ENCODE measurements at regions not wholly inside any gene's neighbourhood (a gene's known extent, or its start where the extent isn't known, plus 50 kb on each side); places are given as distances from the start of the nearest gene placed in this dataset.

DNA sequence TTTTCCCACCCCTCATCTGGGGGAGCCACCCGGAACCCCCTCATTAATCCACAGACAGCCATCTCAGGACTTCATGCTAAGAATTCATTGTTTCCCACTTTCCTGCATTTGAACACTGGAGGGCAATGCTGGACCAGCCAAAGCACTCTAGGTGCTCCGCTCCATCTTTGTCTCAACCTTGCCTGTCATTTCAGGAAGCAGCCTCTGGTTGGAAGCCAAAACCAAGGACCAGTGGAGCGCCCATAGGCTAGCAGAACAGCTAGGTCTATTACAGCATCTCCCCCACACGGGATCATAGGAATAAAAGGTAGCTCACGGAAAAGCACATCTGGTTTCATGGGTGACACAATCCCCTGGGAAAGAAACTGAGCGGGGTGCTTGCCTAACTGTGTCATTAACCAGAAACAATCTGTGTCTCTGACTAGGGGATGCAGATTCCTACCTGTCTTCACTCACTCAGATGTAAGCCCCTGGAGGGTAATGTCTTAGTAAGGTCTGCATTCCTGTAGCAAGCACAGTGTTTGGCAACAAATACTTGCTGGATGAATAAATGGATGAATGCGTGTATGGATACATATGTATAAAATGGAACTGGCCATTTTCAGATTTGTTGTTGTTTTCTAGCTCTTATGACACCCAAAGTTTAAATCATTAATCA lies 197.0 kb downstream of the DAD1 start:
- TF ChIP-seq, protein P1, sequence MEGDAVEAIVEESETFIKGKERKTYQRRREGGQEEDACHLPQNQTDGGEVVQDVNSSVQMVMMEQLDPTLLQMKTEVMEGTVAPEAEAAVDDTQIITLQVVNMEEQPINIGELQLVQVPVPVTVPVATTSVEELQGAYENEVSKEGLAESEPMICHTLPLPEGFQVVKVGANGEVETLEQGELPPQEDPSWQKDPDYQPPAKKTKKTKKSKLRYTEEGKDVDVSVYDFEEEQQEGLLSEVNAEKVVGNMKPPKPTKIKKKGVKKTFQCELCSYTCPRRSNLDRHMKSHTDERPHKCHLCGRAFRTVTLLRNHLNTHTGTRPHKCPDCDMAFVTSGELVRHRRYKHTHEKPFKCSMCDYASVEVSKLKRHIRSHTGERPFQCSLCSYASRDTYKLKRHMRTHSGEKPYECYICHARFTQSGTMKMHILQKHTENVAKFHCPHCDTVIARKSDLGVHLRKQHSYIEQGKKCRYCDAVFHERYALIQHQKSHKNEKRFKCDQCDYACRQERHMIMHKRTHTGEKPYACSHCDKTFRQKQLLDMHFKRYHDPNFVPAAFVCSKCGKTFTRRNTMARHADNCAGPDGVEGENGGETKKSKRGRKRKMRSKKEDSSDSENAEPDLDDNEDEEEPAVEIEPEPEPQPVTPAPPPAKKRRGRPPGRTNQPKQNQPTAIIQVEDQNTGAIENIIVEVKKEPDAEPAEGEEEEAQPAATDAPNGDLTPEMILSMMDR (IDR thresholded peaks at IDR 0.05), result no peak
- DNase-seq (ENCODE audit: low spot score), result no peak
- H3K27ac ChIP-seq, result no peak overlapping the region
- H3K4me3 ChIP-seq, result no peak overlapping the region

DNA sequence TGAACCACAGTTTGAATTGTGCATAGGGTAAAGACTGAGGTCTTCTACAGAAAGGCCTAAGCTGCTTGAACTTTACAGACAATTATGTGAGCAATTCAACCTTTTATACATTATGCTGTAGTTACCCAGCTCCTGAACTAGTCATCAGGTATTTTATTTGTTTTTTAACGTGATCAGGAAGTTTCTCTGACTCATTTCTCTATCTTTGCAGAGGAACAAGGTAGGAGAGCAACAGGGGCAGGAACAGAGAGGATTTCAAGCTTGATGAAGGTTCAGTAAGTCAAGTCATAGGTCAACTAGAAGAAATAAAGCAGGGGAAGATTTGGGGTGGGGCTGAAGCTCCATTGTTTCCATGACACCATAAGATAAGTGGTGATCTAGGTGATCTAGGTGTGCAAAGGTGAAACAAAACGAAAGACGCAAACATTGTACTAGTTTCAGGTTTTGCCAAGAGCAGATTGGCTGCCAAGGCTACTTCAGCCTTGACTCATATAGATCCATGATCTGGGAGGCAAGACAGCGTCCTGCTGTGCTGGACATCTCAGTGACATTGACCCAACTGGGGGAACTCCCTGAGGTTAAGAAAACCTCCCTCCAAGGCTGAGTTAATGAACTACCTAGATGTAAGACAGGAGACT lies 198.1 kb downstream of the DAD1 start:
- H3K27ac ChIP-seq, result no peak overlapping the region
- DNase-seq (ENCODE audit: low spot score), result no peak
- TF ChIP-seq, protein P1 (IDR thresholded peaks at IDR 0.05), result no peak

GRCh38 chr14:22390195-22390594 lies 198.8 kb downstream of the DAD1 start:
- H3K27ac ChIP-seq, result no peak overlapping the region
- H3K4me3 ChIP-seq, result no peak overlapping the region
- TF ChIP-seq, protein P1 (IDR thresholded peaks at IDR 0.05), result no peak
- DNase-seq (ENCODE audit: low spot score), result no peak

More for the DNA sequence above, 198.1 kb downstream of the DAD1 start:
- H3K4me3 ChIP-seq, result no peak overlapping the region

- Histone ChIP-seq H3K27ac (no peak overlapping the region), H3K4me3 (no peak overlapping the region)
- TF ChIP-seq, protein P1 (IDR thresholded peaks at IDR 0.05), result no peak
- no peak for DNase-seq (ENCODE audit: low spot score)
These were observed 200.1 kb downstream of the DAD1 start for GRCh38 chr14:22388669-22389595.

DNA sequence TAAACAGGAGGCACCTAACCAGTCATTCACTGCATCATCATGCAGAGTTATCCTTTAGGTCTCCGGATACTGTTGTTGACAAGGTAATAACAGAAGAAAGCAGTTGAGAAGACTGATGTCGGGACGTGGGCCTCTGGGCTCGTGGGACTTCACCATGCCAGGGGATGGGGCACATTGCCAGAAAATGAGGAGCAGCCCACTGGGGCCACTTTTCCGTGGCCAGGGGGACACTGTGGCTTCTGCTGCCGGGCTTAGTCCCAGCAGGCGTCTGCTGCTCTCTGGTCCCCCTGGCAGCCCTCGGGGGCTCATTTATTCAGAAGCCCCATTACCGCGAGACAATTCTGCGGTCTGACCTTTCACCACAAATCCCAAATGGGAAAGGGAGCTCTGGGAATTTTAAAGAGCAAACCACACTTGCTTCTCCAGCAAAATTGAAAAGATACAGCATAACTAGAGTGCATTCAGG lies 201.2 kb downstream of the DAD1 start:
- TF ChIP-seq, protein P1 (IDR thresholded peaks at IDR 0.05), result peak; percentile 26

GRCh38 chr14:22386924-22387775 lies 201.9 kb downstream of the DAD1 start:
- TF ChIP-seq, protein P1 (IDR thresholded peaks at IDR 0.05), result peak; percentile 66
- H3K27ac ChIP-seq, result no peak overlapping the region
- DNase-seq (ENCODE audit: low spot score), result no peak
- peak overlapping the region; percentile 20 for H3K4me3 ChIP-seq

More for the DNA sequence above, 201.2 kb downstream of the DAD1 start:
- no peak for DNase-seq (ENCODE audit: low spot score)
- no peak overlapping the region for H3K27ac ChIP-seq
- peak overlapping the region; percentile 20 for H3K4me3 ChIP-seq
